ENCODE measurements at regions not wholly inside any gene's neighbourhood (a gene's known extent, or its start where the extent isn't known, plus 50 kb on each side); places are given as distances from the start of the nearest gene placed in this dataset.

GRCh38 chr6:164097551-164098398 lies 683.3 kb downstream of the QKI start:
- Histone ChIP-seq H3K36me3 (replicated peaks; ENCODE audit: insufficient read depth, low read length) (no peaks in the 10 kb centered on the region), H3K9me2 (replicated peaks; ENCODE audit: insufficient read depth, low read length) (no peaks in the 10 kb centered on the region), H2AFZ (ENCODE audit: low read length) (no peak overlapping the region), H3K9me3 (replicated peaks; ENCODE audit: insufficient read depth, low read length) (no peaks in the 10 kb centered on the region), H3K4me3 (ENCODE audit: low read length) (no peak overlapping the region), H3K4me2 (ENCODE audit: low read depth, low read length) (no peak overlapping the region), H3K9ac (ENCODE audit: low read length) (no peak overlapping the region), H4K20me1 (ENCODE audit: insufficient read depth, low read length) (no peaks in the 10 kb centered on the region), H3K27ac (ENCODE audit: low read length) (no peak overlapping the region), H3K79me2 (ENCODE audit: low read length) (no peaks in the 10 kb centered on the region), H3F3A (ENCODE audit: insufficient read depth, low read length) (no peaks in the 10 kb centered on the region), H3K27me3 (replicated peaks; ENCODE audit: insufficient read depth, low read length) (no peaks in the 10 kb centered on the region), H3K4me1 (ENCODE audit: low read length) (no peaks in the 10 kb centered on the region)
- no peak for DNase-seq
- TF ChIP-seq CTCF (IDR thresholded peaks at IDR 0.05; ENCODE audit: low read length) (no peak), EZH2phosphoT487 (IDR thresholded peaks at IDR 0.05; ENCODE audit: low read length) (no peak), EZH2 (optimal IDR thresholded peaks at IDR 0.05; ENCODE audit: low read depth, low read length) (no peak)

- Histone ChIP-seq H3K27me3 (replicated peaks; ENCODE audit: insufficient read depth, low read length) (no peaks in the 10 kb centered on the region), H3K27ac (ENCODE audit: low read length) (no peak overlapping the region), H3K4me1 (ENCODE audit: low read length) (no peaks in the 10 kb centered on the region), H3K4me3 (ENCODE audit: low read length) (no peak overlapping the region), H3K9me3 (replicated peaks; ENCODE audit: insufficient read depth, low read length) (no peaks in the 10 kb centered on the region), H3K4me2 (ENCODE audit: low read depth, low read length) (no peak overlapping the region), H3K9me2 (replicated peaks; ENCODE audit: insufficient read depth, low read length) (no peaks in the 10 kb centered on the region), H3K9ac (ENCODE audit: low read length) (no peak overlapping the region), H2AFZ (ENCODE audit: low read length) (no peak overlapping the region), H3K36me3 (replicated peaks; ENCODE audit: insufficient read depth, low read length) (no peaks in the 10 kb centered on the region), H3K79me2 (ENCODE audit: low read length) (no peaks in the 10 kb centered on the region), H3F3A (ENCODE audit: insufficient read depth, low read length) (no peaks in the 10 kb centered on the region), H4K20me1 (ENCODE audit: insufficient read depth, low read length) (no peaks in the 10 kb centered on the region)
- TF ChIP-seq EZH2 (optimal IDR thresholded peaks at IDR 0.05; ENCODE audit: low read depth, low read length), result no peak
- no peak for TF ChIP-seq CTCF (IDR thresholded peaks at IDR 0.05; ENCODE audit: low read length)
- no peak for TF ChIP-seq EZH2phosphoT487 (IDR thresholded peaks at IDR 0.05; ENCODE audit: low read length)
- no peak for DNase-seq
Measured at GRCh38 chr6:164097056-164097455, 682.5 kb downstream of the QKI start.

GRCh38 chr6:164095056-164095455 lies 680.5 kb downstream of the QKI start:
- Histone ChIP-seq H3K79me2 (ENCODE audit: low read length) (no peaks in the 10 kb centered on the region), H3K27me3 (replicated peaks; ENCODE audit: insufficient read depth, low read length) (no peaks in the 10 kb centered on the region), H3K4me2 (ENCODE audit: low read depth, low read length) (no peak overlapping the region), H3F3A (ENCODE audit: insufficient read depth, low read length) (no peaks in the 10 kb centered on the region), H3K27ac (ENCODE audit: low read length) (no peak overlapping the region), H3K9ac (ENCODE audit: low read length) (no peak overlapping the region), H4K20me1 (ENCODE audit: insufficient read depth, low read length) (no peaks in the 10 kb centered on the region), H3K36me3 (replicated peaks; ENCODE audit: insufficient read depth, low read length) (no peaks in the 10 kb centered on the region), H2AFZ (ENCODE audit: low read length) (no peak overlapping the region), H3K9me2 (replicated peaks; ENCODE audit: insufficient read depth, low read length) (no peaks in the 10 kb centered on the region), H3K4me3 (ENCODE audit: low read length) (no peak overlapping the region), H3K4me1 (ENCODE audit: low read length) (no peaks in the 10 kb centered on the region), H3K9me3 (replicated peaks; ENCODE audit: insufficient read depth, low read length) (no peaks in the 10 kb centered on the region)
- no peak for DNase-seq
- no peak for TF ChIP-seq CTCF (IDR thresholded peaks at IDR 0.05; ENCODE audit: low read length)
- no peak for TF ChIP-seq EZH2phosphoT487 (IDR thresholded peaks at IDR 0.05; ENCODE audit: low read length)
- no peak for TF ChIP-seq EZH2 (optimal IDR thresholded peaks at IDR 0.05; ENCODE audit: low read depth, low read length)

All from MM.1S (cell line).